GM19240 (cell line): ENCODE measurements at regions not wholly inside any gene's neighbourhood (a gene's known extent, or its start where the extent isn't known, plus 50 kb on each side); places are given as distances from the start of the nearest gene placed in this dataset.

Experiments
- DNase-seq: peaks from one replicate; pipeline ENCODE4 v3.0.0; 2011; ENCODE audit warnings: low spot score; ENCODE audit not compliant: insufficient read length

DNA sequence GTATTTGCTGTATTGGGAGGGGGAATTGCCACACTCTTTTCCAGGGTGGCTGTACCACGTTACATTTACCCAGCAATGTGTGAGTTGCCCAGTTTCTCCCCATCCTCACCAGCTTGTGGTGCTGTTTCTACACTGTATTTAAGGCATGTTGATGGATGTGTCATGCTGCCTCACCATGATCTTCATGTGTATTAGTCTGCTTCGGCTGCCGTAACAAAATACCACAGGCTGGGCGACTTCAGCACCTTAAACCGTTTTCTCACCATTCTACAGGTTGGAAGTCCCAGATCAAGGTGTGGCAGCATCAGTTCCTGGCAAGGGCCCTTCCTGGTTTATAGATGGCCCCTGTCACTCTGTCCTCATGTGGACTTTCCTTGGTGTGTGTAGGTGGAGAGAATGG, 169.7 kb downstream of the IGLL1 start:
- DNase-seq = no peak

DNA sequence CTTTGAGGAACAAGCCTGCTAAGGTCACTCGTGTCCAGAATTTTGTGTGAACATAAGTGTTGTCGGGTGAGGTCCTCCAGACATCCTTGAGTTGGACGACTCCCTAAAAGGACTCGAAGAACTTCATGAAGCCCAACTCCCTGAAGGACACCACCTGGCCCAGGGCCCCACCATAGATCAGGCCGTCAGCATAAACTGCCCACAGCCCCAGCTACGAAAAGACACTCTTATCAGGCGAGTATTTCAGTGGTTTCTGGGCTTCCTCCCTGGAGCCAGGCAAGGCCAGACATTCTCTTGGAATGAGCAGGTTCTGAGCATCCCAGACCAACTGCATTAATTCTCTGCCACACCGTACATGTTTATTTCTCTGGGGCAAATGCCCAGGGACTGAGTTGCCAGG, 170.1 kb downstream of the IGLL1 start:
- DNase-seq = no peak

- no peak for DNase-seq
These were observed 171.8 kb downstream of the IGLL1 start for GRCh38 chr22:23408321-23408720.

- no peak for DNase-seq
These were observed 174.7 kb downstream of the IGLL1 start for GRCh38 chr22:23405366-23405851.

- no peak for DNase-seq
These were observed 175.3 kb downstream of the IGLL1 start for GRCh38 chr22:23404689-23405365.

- no peak for DNase-seq
These were observed 176.1 kb downstream of the IGLL1 start for GRCh38 chr22:23403720-23404688.

DNA sequence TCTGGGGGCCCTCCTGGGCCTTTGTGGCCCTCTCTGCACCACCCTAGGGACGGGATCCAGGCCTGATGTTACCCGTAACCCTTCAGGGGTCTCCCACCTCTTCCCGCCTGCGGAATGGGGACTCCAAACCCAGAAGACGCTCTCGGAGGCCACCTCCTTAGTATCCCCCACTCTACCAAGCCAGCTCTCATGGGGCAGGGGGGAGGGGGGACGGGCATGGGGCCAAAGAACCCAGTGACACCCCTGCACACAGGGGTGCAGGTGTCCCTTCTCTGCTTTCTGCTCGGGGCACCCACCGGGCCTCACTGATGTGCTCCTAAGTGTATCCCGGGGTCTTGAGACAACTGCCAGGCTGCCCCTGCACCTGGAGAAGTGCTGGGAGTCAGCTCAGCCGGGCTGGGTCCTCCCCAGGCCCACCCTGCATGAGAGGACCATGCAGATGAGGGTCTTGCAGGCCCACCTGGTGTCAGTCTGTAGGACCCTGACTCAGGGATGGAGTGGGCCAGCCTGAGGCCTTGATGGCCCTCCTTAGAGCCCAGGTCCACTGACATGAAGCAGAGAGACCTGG, 176.9 kb downstream of the IGLL1 start:
- DNase-seq = no peak

GRCh38 chr22:23402275-23403151, 177.6 kb downstream of the IGLL1 start:
- DNase-seq = peak; percentile 62

GRCh38 chr22:23401910-23402274, 178.2 kb downstream of the IGLL1 start:
- no peak for DNase-seq

DNA sequence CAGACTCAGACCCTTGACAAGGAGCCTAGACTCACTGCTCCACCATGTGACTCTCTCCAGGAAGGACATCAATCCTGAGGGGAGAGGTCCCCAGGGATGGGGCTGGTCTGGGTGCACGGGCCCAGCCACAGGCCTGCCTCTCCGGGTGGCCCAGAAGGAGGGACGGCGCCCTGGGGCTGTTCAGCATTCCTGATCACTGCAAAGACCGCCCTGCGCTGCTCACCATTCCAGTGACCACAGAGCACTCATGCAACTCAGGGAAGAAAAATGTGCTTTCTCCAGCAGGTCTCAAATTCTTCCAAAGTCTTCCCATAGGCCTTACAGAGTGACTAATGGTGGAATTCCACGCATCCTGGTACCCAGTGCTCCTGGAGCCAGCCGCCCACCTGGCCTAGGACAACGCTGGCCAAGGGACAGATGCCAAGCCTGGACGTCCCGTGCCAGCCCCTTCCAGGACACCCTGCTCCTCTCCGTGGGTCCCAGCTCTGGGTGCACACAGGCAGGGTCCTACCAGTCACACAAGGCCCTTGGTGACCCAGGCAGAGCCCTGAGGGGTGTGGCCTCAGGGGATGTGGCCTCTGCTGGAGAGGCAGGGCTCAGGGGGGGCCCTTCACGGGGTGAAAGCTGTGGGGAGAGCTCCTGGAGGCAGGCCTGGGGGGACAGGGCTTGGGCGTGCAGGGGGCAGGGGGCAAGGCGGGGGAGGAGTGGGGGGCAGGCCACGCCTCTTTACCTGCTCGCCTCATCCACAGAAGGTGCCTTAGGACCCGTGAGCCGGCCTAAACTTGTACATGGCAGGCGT, 178.8 kb downstream of the IGLL1 start:
- DNase-seq = no peak

GRCh38 chr22:23400286-23400981, 179.7 kb downstream of the IGLL1 start:
- DNase-seq = no peak

DNA sequence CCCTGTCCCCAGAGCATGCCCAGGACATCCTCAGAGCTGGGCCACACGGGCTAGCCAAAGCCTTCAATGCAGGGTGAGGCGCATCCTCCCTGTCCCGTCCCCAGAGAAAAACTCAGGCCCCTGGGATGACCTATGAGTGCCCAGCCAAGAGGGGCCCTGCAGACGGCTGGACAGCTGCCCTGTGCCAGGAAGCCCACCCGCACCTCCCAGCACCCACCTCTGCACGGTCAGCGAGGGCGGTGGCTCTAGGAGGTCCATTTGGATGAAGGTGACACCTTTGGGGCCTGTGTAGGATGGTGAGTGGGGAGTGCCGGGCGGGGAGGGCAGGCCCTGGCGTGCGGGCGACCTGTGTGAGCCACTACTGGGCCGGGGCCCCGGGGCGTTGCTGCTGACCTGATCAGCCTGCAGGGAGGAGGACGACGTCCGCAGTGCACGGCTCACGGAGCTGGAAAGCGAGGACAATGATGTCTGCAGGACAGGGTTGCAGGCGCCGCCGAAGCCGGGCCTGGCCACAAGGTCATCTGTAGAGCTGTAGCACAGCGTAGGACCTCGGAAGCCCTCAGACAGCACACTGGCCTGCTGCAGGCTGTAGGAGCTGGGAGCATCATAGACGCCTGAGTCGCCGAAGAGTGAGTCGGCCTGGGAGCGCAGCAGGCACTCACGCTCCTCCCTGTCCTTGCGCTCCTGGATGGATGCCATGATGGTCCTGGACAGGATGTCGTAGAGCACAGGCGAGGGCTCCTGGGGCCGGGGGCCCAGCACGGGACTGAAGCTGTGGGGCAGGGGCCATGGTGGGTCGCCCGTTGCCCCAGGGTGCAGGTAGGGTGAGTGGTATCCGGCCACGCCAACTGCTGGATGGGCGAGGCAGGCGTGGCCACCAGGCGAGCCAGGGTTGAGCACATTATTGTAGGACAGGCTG, 180.5 kb downstream of the IGLL1 start:
- DNase-seq = no peak

GRCh38 chr22:23398701-23399366, 181.3 kb downstream of the IGLL1 start:
- no peak for DNase-seq

DNA sequence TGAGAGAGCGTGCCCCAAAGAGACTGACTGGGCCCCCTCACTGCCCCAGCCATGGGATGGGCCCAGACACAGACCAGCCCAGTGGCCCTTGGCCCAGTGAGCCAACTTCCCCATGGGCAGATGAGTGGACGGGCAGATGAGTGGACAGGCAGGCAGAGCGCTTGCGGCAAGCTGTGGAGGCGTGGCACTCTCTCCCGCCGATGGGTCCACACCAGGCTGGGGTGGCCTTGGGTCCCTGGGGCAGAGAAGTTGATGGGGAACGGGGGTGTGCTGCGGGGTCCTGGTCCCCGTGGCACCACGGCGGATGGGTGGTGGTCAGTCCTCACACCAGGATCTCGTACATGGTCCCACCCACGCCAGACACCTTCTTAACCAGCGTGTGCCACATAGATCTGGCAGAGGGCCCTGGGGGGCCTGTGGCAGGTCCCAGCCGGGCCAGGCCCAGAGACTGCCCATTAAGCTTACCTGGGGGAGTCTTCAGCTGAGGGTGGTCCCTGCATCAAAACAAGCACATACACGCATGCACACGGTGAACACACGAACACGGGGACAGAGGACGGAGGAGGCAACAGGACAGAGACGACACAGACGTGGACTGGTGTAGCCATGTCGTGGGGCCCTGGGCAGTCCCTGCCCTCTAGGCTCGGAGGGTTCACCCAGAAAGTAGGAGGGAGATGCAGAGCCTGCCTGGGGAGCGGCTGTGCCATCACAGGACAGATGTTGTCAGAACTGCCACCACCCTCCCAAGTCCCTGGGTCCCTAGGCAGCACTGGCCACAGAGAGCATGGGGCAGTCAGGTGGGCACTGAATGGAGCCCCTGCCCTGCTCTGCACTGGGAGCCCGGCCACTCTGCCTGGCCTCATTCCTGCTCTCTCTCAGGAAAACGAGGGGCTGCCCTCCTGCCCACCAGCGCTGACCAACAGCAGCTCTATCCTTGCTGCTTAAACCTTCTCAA, 182.2 kb downstream of the IGLL1 start:
- DNase-seq = no peak

GRCh38 chr22:23397008-23397612, 183.0 kb downstream of the IGLL1 start:
- no peak for DNase-seq

- no peak for DNase-seq
These were observed 183.6 kb downstream of the IGLL1 start for GRCh38 chr22:23396362-23397007.
